OCI-LY1 (cell line): ENCODE measurements at regions not wholly inside any gene's neighbourhood (a gene's known extent, or its start where the extent isn't known, plus 50 kb on each side); places are given as distances from the start of the nearest gene placed in this dataset.

Source experiments
- H2AFZ ChIP-seq: fragments of 200-600 bp; sonication (generic), shearing (Covaris generic); 2 replicates; pipeline ENCODE4 v1.6.0; 2014; ENCODE audit warnings: antibody characterized with exemption, mild to moderate bottlenecking, low read length
- H3F3A ChIP-seq: fragments of 200-600 bp; sonication (generic), shearing (Covaris generic); 2 replicates; pipeline ENCODE4 v1.6.0; 2014; ENCODE audit warnings: mild to moderate bottlenecking, antibody characterized with exemption, low read length, moderate library complexity; ENCODE audit not compliant: insufficient read depth
- H3K27ac ChIP-seq: fragments of 200-600 bp; sonication (generic); 2 replicates; pipeline ENCODE4 v1.5.1; 2014; ENCODE audit warnings: low read length, mixed run types, mild to moderate bottlenecking, low read depth; ENCODE audit not compliant: poor library complexity, severe bottlenecking
- H3K27me3 ChIP-seq: fragments of 200-600 bp; sonication (generic); 2 replicates; pipeline ENCODE4 v1.6.0; 2014; ENCODE audit warnings: antibody characterized with exemption, mild to moderate bottlenecking, low read length, moderate library complexity; ENCODE audit not compliant: insufficient read depth
- H3K36me3 ChIP-seq: fragments of 200-600 bp; sonication (generic); 2 replicates; pipeline ENCODE4 v1.6.1; 2014; ENCODE audit warnings: mild to moderate bottlenecking, antibody characterized with exemption, low read length, moderate library complexity, mixed read lengths; ENCODE audit not compliant: insufficient read depth
- H3K4me1 ChIP-seq: fragments of 200-600 bp; sonication (generic); 2 replicates; pipeline ENCODE4 v1.5.1; 2014; ENCODE audit warnings: mild to moderate bottlenecking, low read length, moderate library complexity; ENCODE audit not compliant: insufficient read depth, severe bottlenecking
- H3K4me2 ChIP-seq: fragments of 200-600 bp; sonication (generic), shearing (Covaris generic); 2 replicates; pipeline ENCODE4 v1.6.1; 2014; ENCODE audit warnings: low read length
- H3K4me3 ChIP-seq: fragments of 200-600 bp; sonication (generic); 2 replicates; pipeline ENCODE4 v1.5.1; 2014; ENCODE audit warnings: low read length, low read depth, mild to moderate bottlenecking, mixed read lengths; ENCODE audit not compliant: poor library complexity, severe bottlenecking
- H3K79me2 ChIP-seq: fragments of 200-600 bp; shearing (Covaris generic); 2 replicates; pipeline ENCODE4 v1.6.1; 2016; ENCODE audit warnings: mixed run types, low read length, mixed read lengths; ENCODE audit not compliant: insufficient read depth
- H3K9ac ChIP-seq: fragments of 200-600 bp; sonication (generic), shearing (Covaris generic); 2 replicates; pipeline ENCODE4 v1.6.1; 2014; ENCODE audit warnings: mild to moderate bottlenecking, low read length, mixed read lengths
- H3K9me2 ChIP-seq: fragments of 200-600 bp; sonication (generic), shearing (Covaris generic); 2 replicates; pipeline ENCODE4 v1.6.1; 2014; ENCODE audit warnings: low read depth, mild to moderate bottlenecking, low read length, mixed read lengths
- H3K9me3 ChIP-seq: fragments of 200-600 bp; shearing (Covaris generic); 2 replicates; pipeline ENCODE4 v1.6.1; 2014; ENCODE audit warnings: low read length, mixed read lengths
- H4K20me1 ChIP-seq: fragments of 200-600 bp; sonication (generic), shearing (Covaris generic); 2 replicates; pipeline ENCODE4 v1.6.0; 2016; ENCODE audit warnings: mild to moderate bottlenecking, low read length; ENCODE audit not compliant: insufficient read depth
- CTCF ChIP-seq: fragments of 200-600 bp; sonication (generic), shearing (Covaris generic); IDR thresholded peaks from 2 replicates; pipeline ENCODE4 v1.5.1; 2017; ENCODE audit warnings: mild to moderate bottlenecking, antibody characterized with exemption, low read length, moderate library complexity, mixed read lengths
- EZH2 ChIP-seq: fragments of 200-600 bp; sonication (generic), shearing (Covaris generic); IDR thresholded peaks from 2 replicates; pipeline ENCODE4 v1.8.0; 2017; ENCODE audit warnings: borderline replicate concordance, mixed run types, mild to moderate bottlenecking, antibody characterized with exemption, low read length, moderate library complexity, mixed read lengths

DNA sequence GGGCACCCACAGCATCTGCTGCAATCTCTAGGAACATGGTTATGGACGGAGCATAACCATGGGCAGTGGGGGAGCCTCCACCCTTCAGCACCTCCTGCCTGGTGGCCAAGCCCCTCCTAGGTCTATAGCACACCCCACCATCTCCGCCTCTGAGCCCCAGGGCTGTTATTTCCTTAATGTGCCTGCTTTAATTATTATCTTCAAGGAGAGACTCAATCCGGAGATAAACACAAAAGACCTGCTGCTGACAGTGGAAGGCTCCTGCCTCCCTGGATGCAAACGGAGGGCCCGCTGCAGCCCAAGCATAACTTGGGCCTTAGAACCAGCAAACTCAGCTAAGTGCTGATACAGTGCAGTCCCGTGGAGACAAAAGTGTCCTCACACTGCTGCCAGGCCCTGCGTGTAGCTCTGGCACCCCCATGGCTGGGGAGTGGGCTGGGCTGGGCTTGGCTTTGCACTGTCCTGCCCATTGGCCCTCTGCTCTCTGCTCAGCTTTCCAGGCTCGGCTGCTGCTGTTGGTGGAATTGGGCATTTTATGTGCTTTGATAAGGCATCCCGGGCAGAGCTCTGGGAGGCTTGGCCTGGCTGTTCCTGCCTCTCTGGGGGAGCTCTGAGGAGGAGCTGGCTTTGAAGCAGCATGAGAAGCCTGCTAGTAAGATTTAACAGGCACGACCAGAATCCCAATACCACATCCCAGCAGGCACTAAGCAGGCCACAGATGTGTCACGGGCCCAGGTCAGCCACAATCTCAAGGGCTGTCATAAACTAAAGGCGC, 620.2 kb downstream of the PTPRU start:
- Histone ChIP-seq H2AFZ (no peak overlapping the region), H3K4me2 (no peak overlapping the region), H3K79me2 (no peaks in the 10 kb centered on the region), H3K9me3 (no peaks in the 10 kb centered on the region), H3K4me3 (no peak overlapping the region), H3K27ac (no peak overlapping the region), H3K9me2 (no peaks in the 10 kb centered on the region), H3F3A (no peaks in the 10 kb centered on the region), H3K27me3 (no peaks in the 10 kb centered on the region; the same call in 1 of the 2 replicates), H3K4me1 (no peaks in the 10 kb centered on the region), H3K36me3 (no peaks in the 10 kb centered on the region; the same call in 1 of the 2 replicates), H4K20me1 (no peaks in the 10 kb centered on the region), H3K9ac (no peak overlapping the region)
- no peak for TF ChIP-seq CTCF
- no peak for TF ChIP-seq EZH2

DNA sequence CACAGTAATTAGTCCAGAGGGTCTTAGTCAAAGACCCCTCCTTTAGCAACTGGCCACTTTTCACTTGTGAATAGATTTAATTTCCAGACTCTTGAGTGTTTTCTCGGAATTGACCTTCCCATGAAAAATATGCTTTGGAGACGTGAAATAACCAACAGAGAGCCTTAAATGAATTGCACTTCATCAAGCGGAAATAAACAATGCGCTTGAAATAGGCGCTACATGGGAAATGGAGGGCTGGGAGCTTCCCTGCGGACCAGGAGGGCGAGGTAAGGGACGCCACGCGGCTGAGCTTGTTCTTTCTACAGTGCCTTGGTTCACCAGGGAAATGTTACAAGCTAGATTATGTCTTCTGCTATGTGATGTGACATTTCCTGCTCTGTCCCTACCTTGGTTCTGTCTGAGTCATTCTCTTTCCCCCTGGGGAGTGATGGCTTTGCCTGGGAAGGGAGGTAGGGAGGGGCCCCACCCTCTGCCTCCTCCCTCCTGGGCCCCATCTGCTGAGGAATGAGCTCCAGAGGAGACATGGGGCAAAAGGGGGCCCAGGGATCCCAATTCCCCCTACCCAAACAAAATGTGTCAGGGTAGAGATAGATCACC, 619.3 kb downstream of the PTPRU start:
- Histone ChIP-seq H4K20me1 (no peaks in the 10 kb centered on the region), H3K36me3 (no peaks in the 10 kb centered on the region), H2AFZ (no peak overlapping the region), H3K79me2 (no peaks in the 10 kb centered on the region), H3K4me3 (no peak overlapping the region), H3K27me3 (no peaks in the 10 kb centered on the region; the same call in 1 of the 2 replicates), H3K9me2 (no peaks in the 10 kb centered on the region), H3K4me1 (no peaks in the 10 kb centered on the region), H3K9me3 (no peaks in the 10 kb centered on the region), H3K27ac (no peak overlapping the region), H3F3A (no peaks in the 10 kb centered on the region), H3K9ac (no peak overlapping the region), H3K4me2 (no peak overlapping the region)
- TF ChIP-seq CTCF (no peak), EZH2 (no peak)

- Histone ChIP-seq H2AFZ (no peak overlapping the region), H3K9ac (no peak overlapping the region), H3K27ac (no peak overlapping the region)
Observed at GRCh38 chr1:29854700-29855276, 618.5 kb downstream of the PTPRU start.

More at GRCh38 chr1:29854700-29855276, 618.5 kb downstream of the PTPRU start:
- Histone ChIP-seq H3K36me3 (no peaks in the 10 kb centered on the region), H3K79me2 (no peaks in the 10 kb centered on the region), H4K20me1 (no peaks in the 10 kb centered on the region), H3K4me3 (no peak overlapping the region), H3F3A (no peaks in the 10 kb centered on the region), H3K4me2 (no peak overlapping the region), H3K27me3 (no peaks in the 10 kb centered on the region; the same call in 1 of the 2 replicates), H3K9me3 (no peaks in the 10 kb centered on the region), H3K4me1 (no peaks in the 10 kb centered on the region), H3K9me2 (no peaks in the 10 kb centered on the region)
- TF ChIP-seq CTCF (no peak), EZH2 (no peak)
